Lower leg skin (tissue), 3 donors: ENCODE measurements at regions not wholly inside any gene's neighbourhood (a gene's known extent, or its start where the extent isn't known, plus 50 kb on each side); places are given as distances from the start of the nearest gene placed in this dataset.

Experiments used
- POLR2A ChIP-seq, 2 donors: fragments of 450-650 bp; IDR thresholded peaks; one replicate each; pipeline ENCODE4 v1.6.1; 2016 to 2017; ENCODE audit warnings: antibody characterized with exemption in 2 of 2, mild to moderate bottlenecking in 1 of 2, moderate library complexity in 1 of 2
- TF ChIP-seq, protein P1 (sequence below), 3 donors: fragments of 450-650 bp; IDR thresholded peaks; one replicate each; pipeline ENCODE4 v1.5.1; 2016; ENCODE audit warnings: antibody characterized with exemption in 3 of 3, mild to moderate bottlenecking in 3 of 3, moderate library complexity in 2 of 3

DNA sequence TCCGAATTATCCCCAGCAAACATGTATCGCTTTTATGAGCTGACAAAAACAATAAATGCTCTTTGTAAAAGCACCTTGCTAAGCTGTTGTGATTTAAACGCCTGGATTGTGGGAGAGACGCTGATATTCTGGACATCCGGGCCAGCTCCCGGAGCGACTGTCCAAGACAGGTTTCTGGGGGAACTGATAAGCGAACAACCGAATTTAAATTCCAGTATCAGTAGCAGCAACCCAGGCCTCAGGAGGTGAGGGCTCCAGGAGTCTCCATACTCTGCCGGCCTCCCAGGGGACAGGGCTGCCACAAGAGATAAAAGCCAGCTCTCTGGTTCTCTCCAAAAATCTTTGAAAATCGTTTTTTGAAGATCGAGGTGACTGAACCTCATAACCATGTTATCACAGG, 50.3 kb upstream of the VSTM2B start:
- no peak for TF ChIP-seq POLR2A (IDR thresholded peaks at IDR 0.05)
- TF ChIP-seq, protein P1, sequence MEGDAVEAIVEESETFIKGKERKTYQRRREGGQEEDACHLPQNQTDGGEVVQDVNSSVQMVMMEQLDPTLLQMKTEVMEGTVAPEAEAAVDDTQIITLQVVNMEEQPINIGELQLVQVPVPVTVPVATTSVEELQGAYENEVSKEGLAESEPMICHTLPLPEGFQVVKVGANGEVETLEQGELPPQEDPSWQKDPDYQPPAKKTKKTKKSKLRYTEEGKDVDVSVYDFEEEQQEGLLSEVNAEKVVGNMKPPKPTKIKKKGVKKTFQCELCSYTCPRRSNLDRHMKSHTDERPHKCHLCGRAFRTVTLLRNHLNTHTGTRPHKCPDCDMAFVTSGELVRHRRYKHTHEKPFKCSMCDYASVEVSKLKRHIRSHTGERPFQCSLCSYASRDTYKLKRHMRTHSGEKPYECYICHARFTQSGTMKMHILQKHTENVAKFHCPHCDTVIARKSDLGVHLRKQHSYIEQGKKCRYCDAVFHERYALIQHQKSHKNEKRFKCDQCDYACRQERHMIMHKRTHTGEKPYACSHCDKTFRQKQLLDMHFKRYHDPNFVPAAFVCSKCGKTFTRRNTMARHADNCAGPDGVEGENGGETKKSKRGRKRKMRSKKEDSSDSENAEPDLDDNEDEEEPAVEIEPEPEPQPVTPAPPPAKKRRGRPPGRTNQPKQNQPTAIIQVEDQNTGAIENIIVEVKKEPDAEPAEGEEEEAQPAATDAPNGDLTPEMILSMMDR (IDR thresholded peaks at IDR 0.05): no peak
